PFSK-1 (cell line): ENCODE measurements at regions not wholly inside any gene's neighbourhood (a gene's known extent, or its start where the extent isn't known, plus 50 kb on each side); places are given as distances from the start of the nearest gene placed in this dataset.

Source experiments
- POLR2AphosphoS5 ChIP-seq: IDR thresholded peaks from 2 replicates; pipeline ENCODE4 v1.6.1; 2012; ENCODE audit warnings: low read depth, mild to moderate bottlenecking, control low read depth, low read length, moderate library complexity
- REST ChIP-seq, 2 experiments: IDR thresholded peaks; 2 replicates each; pipeline versions ENCODE4 v1.6.1 to v1.8.0; 2011 to 2012; ENCODE audit warnings: low read depth in 2 of 2, low read length in 2 of 2, control low read depth in 1 of 2, inconsistent platforms in 1 of 2, mild to moderate bottlenecking in 1 of 2, moderate library complexity in 1 of 2; ENCODE audit not compliant: insufficient read depth in 1 of 2

- no peak for TF ChIP-seq REST (IDR thresholded peaks at IDR 0.05; ENCODE audit: insufficient read depth in 1 of 2, low read depth in 2 of 2, low read length in 2 of 2)
- TF ChIP-seq POLR2AphosphoS5, result no peak
These were observed 1444.2 kb upstream of the SLC10A2 start for GRCh38 chr13:104510422-104510821.
